TTC549 (cell line): ENCODE measurements at regions not wholly inside any gene's neighbourhood (a gene's known extent, or its start where the extent isn't known, plus 50 kb on each side); places are given as distances from the start of the nearest gene placed in this dataset.
"Not testable (repeated sequence)": the region's sequence is repeated elsewhere in the genome, so short reads cannot be mapped to it uniquely, and the experiment has no call there.

Experiments used
- FAIRE-seq: peaks from 2 replicates; lab custom pipeline; 2012; peaks lifted over from hg19 to GRCh38; lab: Jason Lieb, UNC

DNA sequence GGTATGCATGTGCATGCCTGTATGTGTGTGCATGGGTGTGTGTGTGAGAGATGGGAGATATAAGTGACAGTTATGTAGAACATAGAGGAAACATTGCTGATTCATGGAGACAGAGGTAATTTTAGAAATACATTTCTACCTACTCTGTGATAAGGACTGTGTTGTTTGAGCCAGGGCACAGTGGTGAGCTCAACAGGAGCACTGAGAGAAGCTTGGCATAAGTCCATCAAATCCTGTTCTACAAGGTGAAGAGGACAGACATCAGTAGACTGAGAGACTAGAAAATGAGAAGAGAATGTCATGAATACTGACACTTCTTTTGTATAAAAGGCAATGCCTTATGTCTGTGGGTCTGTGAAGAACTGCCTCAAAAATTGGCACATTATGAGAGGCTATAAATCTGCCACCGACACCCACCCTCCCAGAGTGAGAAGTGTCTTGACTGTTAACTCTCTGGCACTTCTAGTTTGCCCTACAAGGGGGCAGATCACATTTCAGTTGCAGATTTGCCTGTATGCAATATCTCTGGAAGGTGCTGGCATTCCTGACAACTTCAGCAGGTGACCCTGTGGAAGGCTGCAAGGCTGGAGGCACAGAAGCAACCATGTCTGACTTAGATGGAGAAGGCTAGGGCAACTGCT lies 962.3 kb upstream of the NRXN1 start:
- FAIRE-seq: no peak

DNA sequence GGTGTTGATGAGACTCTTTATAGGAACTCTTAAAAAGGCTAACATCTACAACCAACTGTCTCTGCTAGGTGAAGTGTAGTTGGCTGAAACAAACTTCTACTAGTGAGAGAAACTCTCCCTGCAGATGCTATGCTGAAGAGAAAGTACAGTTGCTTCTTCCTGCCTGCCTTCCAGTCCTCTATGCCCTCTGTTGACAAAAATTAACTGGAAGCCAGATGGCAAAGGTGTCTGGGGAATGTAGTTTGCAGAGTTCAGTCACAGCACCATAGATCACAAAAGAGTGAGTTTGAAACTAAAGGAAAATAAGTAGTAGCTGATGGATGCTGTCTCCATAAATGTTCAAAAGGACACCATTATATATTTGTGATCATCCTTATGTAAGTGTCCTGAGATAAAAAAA lies 958.8 kb upstream of the NRXN1 start:
- FAIRE-seq: no peak

DNA sequence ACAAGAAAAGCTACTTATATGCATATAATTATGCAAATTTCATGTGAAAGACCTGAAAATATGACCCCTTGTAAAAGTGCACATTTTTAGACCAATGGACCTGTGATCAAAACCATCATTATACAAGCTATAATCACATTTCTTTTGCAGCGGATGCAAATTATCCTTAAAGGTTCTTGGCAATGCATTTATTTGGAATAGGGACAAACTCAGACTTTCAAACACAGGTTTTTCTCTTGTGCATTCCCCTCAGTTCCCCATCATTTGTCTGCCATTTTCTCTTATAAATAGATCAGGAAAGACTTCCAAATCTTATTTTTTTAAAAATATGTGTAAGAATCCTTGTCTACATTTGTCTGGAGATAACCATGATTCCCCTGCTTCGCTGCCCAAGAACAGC lies 954.2 kb upstream of the NRXN1 start:
- no peak for FAIRE-seq

DNA sequence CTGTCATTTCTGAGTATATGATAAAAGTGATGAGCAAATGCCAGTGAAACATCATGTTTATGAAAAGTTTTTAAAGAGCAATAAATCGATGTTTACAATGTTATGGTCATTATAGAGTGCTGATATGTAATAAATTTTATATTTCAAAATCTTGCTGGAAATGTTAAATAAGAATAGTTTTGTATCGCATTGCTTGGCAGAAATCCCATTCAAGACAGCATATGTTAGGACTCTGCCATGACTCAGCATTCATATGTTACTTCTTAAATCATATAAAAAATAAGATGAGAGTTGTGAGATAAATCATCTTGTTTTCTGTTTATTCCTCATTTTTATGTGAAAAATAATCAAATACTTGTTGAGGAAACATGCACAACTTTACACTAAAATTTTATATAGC lies 949.9 kb upstream of the NRXN1 start:
- FAIRE-seq: no peak

DNA sequence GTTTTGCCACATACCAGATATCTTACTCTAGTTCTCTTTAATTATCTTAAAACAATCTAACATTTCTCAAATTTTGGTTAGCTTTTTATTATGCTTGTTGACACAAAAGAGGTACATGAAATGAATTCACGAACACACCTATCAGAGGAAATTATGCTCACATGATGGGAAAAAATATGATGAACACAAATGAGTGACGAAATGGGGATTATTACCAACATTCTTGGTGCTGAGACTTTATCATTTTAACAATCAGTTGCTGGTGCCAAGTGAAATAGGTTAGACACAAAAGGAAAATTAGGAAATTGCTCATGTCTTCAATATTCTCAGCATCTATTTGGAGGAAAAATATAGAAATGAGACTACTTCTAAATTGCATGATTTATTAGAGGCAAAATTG lies 944.7 kb upstream of the NRXN1 start:
- no peak for FAIRE-seq

DNA sequence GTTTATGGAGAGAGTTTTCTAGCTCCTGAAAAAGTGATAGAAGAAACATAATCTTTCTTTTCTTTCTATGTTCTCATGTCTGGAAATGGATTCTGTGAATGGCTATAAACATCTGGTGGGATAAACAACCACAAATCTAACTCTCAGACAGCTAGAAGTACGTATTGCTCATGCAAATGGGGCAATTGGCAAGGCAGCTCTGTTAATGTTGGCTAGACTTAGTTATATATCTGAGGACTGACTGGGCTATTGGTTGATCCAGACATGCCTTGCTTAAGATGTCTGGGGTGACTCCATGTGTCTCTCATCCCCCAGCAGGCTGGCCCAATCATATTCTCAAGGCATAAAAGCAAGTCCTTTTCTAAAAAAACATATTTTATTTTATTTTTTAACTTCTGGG lies 939.2 kb upstream of the NRXN1 start:
- FAIRE-seq: no peak

DNA sequence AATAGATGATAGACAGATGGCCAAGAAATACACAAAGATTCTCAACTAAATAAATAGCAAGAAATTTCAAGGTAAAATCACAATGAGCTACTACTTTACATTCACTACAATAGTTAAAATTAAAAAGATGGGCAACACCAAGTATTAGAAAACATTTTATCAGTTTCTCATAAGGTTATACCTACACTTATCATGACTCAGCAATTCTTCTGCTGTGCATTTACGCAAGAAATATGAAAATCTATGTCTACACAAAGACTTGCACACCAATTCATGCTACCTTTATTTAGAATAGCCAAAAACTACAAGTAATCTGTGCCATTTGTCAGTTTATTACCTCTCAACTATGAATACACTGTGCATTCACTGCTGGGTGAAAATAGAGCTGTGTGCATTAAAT lies 937.4 kb upstream of the NRXN1 start:
- no peak for FAIRE-seq

DNA sequence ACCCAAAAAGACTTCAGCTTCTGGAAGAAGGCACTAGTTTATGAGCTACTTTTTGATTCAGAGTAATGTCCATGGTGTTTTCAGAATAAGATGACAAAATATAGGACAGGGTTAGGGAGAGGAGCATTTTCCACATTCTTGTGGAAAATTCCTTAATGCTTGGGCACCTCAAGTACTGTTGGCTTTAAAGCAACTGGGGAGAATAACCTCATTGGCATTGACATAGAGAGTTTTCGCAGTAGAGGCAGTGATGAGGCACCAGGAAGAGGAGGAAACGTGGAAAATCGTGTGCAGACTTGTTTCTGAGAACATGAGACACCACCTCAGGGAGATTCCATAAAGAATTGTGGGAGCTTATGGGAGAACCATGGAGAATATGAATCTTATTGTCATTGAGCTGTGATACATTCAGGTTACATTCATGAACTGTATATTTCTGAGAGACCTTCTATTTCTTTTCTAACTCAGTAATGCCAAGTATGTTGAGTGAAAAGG lies 929.0 kb upstream of the NRXN1 start:
- no peak for FAIRE-seq

DNA sequence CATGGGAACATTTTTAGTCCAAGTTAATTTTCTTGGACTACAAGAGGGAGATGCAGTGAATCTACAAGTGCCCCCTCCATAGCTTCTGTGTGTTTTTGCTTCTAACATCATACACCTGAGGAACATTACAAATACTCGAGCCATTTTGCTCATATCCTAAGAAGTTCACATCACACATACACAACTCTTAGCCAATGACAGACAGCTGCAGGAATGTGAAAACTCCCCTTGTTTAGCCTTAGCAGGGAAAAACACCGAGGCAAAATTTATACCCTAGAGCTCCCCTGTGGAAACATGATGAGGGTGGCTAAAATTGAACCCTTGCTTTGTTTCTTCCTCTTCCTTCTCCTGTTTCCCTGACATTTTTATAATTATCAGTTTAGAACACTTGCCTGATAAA lies 928.3 kb upstream of the NRXN1 start:
- FAIRE-seq: no peak

DNA sequence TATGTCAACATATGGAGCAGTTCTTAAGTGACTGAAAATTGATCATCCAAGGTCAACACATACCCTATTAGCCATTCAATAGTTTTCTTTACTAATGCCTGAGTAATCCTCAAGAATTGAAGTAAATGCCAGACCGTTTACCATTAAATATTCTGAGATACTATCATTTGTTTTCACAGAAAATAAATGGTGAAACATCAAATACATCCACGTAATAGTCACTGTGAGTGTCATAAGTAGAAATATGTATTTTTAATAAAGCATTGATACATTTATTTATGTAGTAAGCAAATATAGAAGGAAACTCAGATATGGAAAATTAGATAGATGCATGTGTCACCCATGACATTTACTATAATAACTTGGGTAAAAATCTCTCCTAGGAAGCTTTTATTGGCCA lies 927.8 kb upstream of the NRXN1 start:
- FAIRE-seq: no peak

DNA sequence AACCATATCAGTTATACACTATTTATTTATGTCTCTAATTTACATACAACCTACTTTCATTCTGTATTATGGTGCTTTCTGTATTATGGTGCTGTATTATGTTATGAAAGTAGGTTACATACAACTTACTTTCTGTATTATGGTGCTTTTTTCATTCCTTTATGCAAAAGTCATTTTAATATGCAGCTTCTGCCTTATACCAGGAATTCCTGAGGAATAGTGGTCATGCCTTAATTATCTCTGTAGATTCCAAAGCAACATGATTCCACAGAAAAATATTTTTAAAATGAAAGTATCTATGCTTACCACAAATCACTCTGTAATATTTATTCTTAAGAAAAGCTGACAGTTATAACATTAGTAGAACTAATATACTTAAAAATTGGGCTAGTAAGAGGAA lies 922.0 kb upstream of the NRXN1 start:
- FAIRE-seq: no peak

DNA sequence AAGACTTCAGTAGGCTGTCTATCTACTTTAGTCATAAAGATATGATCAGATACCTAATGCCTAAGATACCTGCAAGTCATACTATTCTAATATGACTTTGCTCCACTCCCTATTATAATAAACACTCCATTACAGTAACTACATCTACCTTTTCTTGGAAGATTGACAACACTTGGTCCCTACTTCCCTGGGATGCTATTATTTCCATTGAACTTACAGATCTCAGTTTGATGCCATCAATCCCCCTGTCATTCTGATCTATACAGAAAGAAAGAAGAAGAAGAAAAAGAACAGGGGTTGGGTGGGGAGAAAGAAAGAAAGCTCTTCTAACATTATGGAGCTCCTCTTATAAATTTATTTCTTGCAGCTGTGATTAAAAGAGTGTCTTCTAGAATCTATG lies 889.1 kb upstream of the NRXN1 start:
- FAIRE-seq: no peak

DNA sequence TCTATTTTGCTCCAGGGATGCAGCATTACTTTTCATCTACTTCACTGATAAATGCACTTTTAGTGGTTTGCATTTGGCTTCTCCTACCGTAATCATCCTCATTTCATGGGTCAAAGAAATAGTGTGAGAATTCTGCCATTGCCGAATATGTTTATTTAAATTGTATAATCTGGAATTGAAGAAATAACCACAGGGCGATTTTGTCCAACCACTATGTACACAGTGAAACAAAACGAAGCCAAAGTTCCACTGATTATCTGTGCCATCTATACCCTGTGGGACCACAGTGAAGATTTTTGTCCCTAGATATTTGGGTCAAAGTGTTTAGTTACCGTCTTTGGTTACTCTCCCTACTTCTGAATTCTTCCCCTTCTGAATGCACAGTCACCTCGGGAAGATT lies 888.6 kb upstream of the NRXN1 start:
- FAIRE-seq: no peak

DNA sequence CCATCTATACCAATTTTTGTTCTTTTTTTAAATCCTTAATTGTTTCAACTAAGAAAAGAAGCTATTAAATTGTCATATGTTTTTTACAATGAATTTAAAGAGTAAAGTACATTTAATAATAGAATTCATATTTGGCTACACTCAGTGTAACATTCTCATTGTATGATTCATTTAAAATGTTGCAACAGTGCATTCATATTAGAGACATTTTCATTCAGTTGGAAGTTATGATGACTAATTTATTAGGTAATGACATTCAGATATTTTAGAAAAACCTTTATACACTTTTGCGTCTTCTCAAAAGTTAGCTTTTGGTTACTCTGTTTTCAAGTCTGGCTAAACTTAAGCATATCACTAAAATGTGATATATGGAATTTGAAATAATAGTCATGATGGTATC lies 887.5 kb upstream of the NRXN1 start:
- no peak for FAIRE-seq

DNA sequence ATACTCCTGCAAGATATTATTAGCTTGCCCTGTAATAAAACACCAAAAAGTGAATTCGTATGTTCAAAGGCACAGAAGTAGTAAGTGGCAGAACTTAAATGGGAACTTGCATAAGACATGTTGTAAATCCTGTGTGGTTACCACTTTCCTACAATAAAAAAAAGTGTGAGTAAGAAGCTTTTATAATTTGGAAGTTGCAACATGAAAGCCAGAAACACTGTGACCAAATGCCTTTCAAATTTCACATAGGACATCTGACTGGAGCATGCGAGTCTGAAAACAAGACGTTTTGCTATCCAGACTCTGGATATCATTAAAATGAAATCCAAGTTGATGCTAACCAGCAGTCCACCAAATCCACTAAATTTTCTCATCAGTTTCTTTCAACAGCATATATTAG lies 886.2 kb upstream of the NRXN1 start:
- no peak for FAIRE-seq

DNA sequence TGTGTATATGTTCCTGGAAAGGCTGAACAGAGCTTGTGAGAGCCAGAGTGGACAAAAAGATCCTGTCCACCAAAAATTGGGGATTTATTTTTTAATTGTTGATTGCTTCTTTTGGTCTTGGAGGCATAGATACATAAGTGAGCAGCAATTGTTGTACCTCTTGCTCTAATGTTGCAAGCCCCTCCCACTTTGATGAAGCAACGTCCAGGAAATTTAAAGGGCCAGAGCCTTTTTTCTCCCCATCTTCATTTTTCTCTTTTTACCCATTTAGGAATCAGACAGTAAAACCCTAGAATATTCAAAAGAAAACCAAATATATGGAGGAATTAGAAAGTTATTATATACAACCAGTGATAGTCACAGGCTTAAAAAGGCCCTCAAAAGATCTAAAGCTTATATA lies 871.8 kb upstream of the NRXN1 start:
- FAIRE-seq: no peak

DNA sequence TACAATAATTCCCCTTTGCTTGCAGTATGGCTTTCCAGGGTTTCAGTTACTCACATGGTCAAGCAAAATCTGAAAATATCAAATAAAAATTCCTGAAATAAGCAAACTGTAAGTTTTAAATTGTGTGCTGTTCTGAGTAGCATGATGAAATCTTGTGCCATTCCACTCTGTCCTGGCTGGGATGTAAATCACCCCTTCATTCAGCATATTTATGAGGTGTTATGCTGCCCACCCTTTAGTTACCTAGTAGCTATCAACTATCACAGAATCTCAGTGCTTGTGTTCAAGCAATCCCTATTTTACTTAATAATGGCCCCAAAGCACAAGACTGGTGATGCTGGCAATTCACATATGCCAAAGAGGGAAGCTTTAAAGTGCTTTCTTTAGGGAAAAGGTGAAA lies 867.7 kb upstream of the NRXN1 start:
- FAIRE-seq: no peak

DNA sequence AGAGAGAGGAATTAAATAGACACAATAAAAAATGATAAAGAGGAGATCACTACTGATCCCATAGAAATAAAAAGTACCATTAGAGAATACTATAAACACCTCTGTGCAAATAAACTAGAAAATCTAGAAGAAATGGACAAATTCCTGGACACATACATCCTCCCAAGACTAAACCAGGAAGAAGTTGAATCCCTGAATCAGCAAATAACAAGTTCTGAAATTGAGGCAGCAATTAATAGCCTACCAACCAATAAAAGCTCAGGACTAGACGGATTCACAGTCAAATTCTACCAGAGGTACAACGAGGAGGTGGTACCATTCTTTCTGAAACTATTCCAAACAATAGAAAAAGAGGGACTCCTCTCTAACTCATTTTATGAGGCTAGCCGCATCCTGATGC lies 862.7 kb upstream of the NRXN1 start:
- FAIRE-seq: not testable (repeated sequence)

DNA sequence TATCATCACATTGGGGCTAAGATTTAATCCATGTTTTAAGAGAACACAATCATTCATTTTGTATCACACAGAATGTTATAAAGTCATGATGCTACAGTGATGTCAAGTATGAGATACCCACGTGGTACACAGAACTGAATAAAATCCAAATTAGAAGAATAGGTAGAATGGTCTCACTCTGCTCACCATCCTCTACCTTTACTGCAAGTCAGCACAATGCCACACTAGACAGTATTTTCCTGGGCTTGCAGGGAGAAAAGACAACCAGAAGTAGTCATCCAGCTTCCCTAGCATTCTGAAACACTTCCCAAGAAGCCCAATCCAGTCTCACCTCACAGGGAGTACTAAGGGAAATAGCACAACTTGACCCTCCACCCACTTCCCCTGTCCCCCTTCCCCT lies 856.2 kb upstream of the NRXN1 start:
- no peak for FAIRE-seq

DNA sequence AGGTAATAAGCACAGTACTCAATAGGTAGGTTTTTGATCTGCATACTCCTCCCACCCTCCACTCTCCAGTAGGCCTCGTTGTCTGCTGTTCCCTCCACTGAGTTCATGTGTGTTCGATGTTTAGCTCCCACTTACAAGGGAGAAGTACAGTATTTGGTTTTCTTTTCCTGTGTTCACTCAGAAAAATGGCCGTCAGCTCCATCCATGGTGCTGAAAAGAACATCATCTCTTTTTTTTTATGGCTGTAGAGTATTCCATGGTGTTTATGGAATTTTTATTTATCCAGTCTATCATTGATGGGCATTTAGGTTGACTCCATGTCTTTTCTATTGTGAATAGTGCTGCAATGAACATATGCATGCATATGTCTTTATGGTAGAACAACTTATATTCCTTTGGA lies 849.7 kb upstream of the NRXN1 start:
- no peak for FAIRE-seq

DNA sequence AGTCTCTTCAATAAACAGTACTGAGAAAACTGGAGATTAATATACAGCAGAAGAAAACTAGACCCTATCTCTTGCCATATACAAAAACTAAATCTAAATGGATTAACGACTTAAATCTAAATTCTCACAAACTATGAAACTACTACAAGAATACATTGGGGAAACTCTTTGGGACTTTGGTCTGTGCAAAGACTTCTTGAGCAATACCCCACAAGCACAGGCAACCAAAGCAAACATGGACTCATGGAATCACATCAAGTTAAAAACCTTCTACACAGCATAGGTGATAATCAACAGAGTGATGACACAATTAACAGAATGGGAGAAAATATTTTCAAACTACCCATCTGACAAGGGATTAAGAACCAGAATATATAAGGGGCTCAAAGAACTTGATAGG lies 848.2 kb upstream of the NRXN1 start:
- no peak for FAIRE-seq

DNA sequence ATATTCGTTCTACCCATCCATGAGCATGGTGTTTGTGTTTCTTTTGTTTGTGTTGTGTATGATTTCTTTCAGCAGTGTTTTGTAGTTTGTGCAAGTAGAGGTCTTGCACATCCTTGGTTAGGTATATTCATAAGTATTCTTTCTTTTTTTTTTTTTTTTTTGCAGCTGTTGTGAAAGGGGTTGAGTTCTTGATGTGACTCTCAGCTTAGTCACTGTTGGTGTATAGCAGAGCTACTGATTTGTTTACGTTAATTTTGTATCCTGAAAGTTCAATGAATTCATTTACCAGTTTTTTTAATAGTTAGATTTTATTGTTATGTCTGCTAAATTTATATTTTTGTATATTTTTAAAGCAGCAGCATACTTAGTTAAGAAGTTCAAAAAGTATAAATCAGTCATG lies 834.4 kb upstream of the NRXN1 start:
- FAIRE-seq: no peak

DNA sequence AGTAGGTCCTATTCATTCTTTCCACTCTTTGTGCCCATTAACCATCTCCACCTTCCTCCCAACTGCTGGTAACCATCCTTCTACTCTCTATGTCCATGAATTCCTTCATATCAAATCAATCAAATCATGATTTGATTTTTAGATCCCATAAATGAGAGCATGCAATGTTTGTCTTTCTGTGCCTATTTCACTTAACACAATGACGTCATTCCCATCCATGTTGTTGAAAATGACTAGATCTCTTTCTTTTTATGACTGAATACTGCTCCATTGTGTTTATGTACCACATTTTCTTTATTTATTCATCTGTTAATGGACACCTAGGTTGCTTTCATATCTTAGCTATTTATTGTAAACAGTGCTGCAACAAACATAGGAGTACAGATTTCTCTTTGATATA lies 827.3 kb upstream of the NRXN1 start:
- no peak for FAIRE-seq

DNA sequence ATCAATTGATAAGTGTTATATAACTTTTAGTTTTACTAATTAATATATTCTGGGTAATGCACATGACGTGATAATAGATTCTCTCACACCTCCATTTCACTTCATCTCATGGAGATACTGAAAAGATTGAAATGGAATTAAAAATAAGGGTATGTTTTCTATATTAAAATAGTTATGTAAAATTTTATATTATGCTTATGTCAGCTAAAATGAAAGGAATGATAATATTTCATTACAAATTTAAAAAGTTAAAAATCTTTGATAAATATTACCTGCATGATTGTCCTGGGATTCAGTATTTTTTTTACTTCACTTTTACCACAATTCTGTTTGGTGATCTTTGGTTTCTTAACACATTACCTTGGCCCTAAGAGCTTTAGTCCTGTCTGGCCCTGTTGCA lies 823.8 kb upstream of the NRXN1 start:
- no peak for FAIRE-seq

DNA sequence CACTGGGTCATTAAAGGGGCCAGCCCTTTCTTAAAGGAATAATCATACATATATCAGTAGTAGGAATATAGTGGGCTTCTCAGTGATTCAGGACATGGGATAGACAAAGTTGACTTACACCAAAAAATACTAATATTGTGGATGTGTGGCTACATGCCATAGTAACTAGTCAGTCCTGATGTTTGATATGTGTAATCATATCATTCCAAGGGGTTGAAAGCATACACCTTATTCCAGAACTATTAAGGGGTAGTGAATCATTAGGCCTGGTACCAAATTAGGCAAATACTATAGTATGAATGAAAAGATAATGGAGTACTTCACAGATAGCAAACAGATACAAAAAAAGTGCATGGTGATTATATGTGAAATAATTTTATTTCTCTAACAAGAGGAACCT lies 814.9 kb upstream of the NRXN1 start:
- no peak for FAIRE-seq
